Endothelial cell of umbilical vein (primary cell): ENCODE measurements at regions not wholly inside any gene's neighbourhood (a gene's known extent, or its start where the extent isn't known, plus 50 kb on each side); places are given as distances from the start of the nearest gene placed in this dataset.

ENCODE experiments used
- EZH2 ChIP-seq: IDR thresholded peaks from 2 replicates; pipeline ENCODE4 v1.6.1; 2012; ENCODE audit warnings: borderline replicate concordance, low read depth, mild to moderate bottlenecking, moderate library complexity, low read length, inconsistent platforms; ENCODE audit not compliant: severe bottlenecking
- FOS ChIP-seq: IDR thresholded peaks from 2 replicates; pipeline ENCODE4 v1.6.1; 2011; ENCODE audit warnings: mild to moderate bottlenecking, low read length, moderate library complexity, borderline replicate concordance; ENCODE audit not compliant: insufficient read depth
- GATA2 ChIP-seq: IDR thresholded peaks from 2 replicates; pipeline ENCODE4 v1.7.0; 2011; ENCODE audit warnings: low read depth, mild to moderate bottlenecking, moderate library complexity, mixed read lengths, low read length; ENCODE audit not compliant: insufficient read length, insufficient read depth
- JUN ChIP-seq: IDR thresholded peaks from 2 replicates; pipeline ENCODE4 v1.6.1; 2011; ENCODE audit warnings: borderline replicate concordance, low read depth; ENCODE audit not compliant: insufficient read length, insufficient read depth
- MYC ChIP-seq: IDR thresholded peaks from one replicate; pipeline ENCODE4 v1.6.1; 2011; ENCODE audit warnings: mild to moderate bottlenecking, low read depth, low read length
- POLR2A ChIP-seq: IDR thresholded peaks from 2 replicates; pipeline ENCODE4 v1.6.1; 2012; ENCODE audit warnings: low read depth, mild to moderate bottlenecking, control low read depth, low read length
- POLR2AphosphoS5 ChIP-seq: IDR thresholded peaks from 2 replicates; pipeline ENCODE4 v1.6.1; 2012; ENCODE audit warnings: low read depth, mild to moderate bottlenecking, control low read depth, low read length, moderate library complexity; ENCODE audit not compliant: insufficient read depth
- TF ChIP-seq, protein P1 (sequence below), 2 donors: IDR thresholded peaks; 1 replicate in 1 of 2; 2 replicates in 1 of 2; pipeline ENCODE4 v1.5.1; 2011; ENCODE audit warnings: low read length in 2 of 2, mild to moderate bottlenecking in 2 of 2, moderate library complexity in 2 of 2, control low read depth in 1 of 2, inconsistent platforms in 1 of 2, low read depth in 1 of 2; ENCODE audit not compliant: insufficient read depth in 1 of 2; ENCODE audit errors: extremely low read depth in 1 of 2
- TF ChIP-seq, protein P2 (sequence below): IDR thresholded peaks from 2 replicates; pipeline ENCODE4 v1.6.1; 2011; ENCODE audit not compliant: insufficient read depth, insufficient read length

DNA sequence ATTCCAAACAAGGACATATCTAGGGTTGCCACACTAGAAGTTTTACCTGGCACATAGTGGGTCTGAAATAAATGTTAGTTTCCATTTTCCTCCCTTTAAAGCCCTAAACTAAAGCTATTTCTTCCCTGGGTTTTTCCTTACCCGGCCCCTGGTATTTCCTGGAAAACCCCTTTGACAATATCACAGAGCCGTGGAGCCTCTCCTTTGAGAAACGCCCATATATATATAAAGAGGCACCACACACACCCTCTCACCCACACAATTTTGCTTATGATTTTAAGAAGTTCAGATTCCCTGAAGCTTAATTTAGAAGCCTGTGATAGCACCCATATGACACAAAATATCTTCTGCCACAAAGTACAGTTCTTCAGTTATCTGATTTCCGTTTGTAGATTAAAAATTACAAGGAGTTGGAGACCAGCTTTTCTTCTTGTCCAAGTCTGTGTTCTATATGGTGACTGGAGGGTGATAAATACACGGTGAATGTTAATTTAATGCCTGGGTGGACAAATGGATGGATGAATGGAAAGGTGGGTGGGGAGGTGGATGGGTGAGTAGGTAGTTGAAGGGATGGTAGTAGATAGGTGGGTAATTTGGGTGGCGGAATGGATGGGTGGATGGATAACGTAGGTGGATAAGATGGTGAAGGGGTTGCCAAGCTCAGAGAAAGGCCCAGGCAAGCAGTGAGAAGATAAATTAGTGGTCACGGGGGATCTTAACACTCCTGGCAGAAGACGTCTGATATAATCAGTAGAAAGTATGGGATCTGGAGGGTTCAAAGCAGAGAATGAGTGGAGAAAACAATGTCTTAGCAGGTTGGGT is 154.4 kb upstream of the FGGY start:
- TF ChIP-seq POLR2A (no peak), POLR2AphosphoS5 (no peak), FOS (no peak), EZH2 (no peak), MYC (no peak), GATA2 (no peak), JUN (no peak)
- TF ChIP-seq, protein P1, sequence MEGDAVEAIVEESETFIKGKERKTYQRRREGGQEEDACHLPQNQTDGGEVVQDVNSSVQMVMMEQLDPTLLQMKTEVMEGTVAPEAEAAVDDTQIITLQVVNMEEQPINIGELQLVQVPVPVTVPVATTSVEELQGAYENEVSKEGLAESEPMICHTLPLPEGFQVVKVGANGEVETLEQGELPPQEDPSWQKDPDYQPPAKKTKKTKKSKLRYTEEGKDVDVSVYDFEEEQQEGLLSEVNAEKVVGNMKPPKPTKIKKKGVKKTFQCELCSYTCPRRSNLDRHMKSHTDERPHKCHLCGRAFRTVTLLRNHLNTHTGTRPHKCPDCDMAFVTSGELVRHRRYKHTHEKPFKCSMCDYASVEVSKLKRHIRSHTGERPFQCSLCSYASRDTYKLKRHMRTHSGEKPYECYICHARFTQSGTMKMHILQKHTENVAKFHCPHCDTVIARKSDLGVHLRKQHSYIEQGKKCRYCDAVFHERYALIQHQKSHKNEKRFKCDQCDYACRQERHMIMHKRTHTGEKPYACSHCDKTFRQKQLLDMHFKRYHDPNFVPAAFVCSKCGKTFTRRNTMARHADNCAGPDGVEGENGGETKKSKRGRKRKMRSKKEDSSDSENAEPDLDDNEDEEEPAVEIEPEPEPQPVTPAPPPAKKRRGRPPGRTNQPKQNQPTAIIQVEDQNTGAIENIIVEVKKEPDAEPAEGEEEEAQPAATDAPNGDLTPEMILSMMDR (IDR thresholded peaks at IDR 0.05; ENCODE audit: extremely low read depth in 1 of 2, insufficient read depth in 1 of 2, low read depth in 1 of 2, low read length in 2 of 2) = no peak
- TF ChIP-seq, protein P2, sequence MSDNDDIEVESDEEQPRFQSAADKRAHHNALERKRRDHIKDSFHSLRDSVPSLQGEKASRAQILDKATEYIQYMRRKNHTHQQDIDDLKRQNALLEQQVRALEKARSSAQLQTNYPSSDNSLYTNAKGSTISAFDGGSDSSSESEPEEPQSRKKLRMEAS = no peak
